Sigmoid colon (tissue), 4 donors: ENCODE measurements at regions not wholly inside any gene's neighbourhood (a gene's known extent, or its start where the extent isn't known, plus 50 kb on each side); places are given as distances from the start of the nearest gene placed in this dataset.

ENCODE experiments used
- CTCF ChIP-seq, 4 experiments: fragments of 450-650 bp in 3 of 4; fragments of 200-600 bp in 1 of 4; IDR thresholded peaks; one replicate each; pipeline ENCODE4 v1.5.1; 2016 to 2019; ENCODE audit warnings: antibody characterized with exemption in 4 of 4, mild to moderate bottlenecking in 3 of 4, moderate library complexity in 2 of 4
- POLR2A ChIP-seq, 2 donors: fragments of 450-650 bp; IDR thresholded peaks; one replicate each; pipeline ENCODE4 v1.6.1; 2016; ENCODE audit warnings: antibody characterized with exemption in 2 of 2, mild to moderate bottlenecking in 2 of 2, moderate library complexity in 2 of 2
- POLR2AphosphoS5 ChIP-seq, 4 donors: sonication (generic); formaldehyde crosslinking; IDR thresholded peaks; one replicate each; pipeline ENCODE4 v1.6.1; 2017; ENCODE audit warnings: antibody characterized with exemption in 4 of 4

DNA sequence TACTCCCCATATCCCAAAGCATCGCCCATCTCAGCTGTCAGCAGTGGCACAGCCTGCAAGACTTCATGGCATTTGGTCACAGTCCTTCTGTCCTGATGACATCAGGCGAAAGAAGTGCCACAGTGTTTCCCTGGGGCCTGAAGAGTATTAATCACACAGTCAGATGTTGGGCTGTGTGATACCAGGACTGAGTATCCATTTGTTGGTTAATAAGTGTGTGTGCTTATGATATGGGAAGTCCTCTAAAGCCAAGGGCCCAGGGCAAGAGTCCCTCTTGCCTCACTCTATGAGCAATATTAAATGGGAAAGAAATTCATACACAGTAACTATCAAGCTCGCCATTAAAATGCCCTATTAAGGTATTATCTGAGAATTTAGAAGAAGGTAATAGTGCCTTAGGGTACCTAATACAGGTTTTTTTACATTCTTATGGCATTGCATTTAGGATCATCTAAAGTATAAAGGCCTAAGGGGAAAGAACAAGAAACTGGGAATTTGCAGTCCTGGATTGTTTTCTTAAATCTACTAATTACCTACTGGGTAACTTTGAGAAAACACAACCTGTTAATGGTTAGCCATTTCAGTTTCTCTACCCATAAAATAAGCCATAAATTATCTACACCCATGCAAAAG lies 204.1 kb upstream of the PREP start:
- no peak for TF ChIP-seq CTCF (IDR thresholded peaks at IDR 0.05)
- TF ChIP-seq POLR2A (IDR thresholded peaks at IDR 0.05) = no peak
- no peak for TF ChIP-seq POLR2AphosphoS5 (IDR thresholded peaks at IDR 0.05)
